ENCODE measurements at regions not wholly inside any gene's neighbourhood (a gene's known extent, or its start where the extent isn't known, plus 50 kb on each side); places are given as distances from the start of the nearest gene placed in this dataset.

GRCh38 chr14:49463146-49463545 is 123.0 kb downstream of the RPS29 start:
- no peak for DNase-seq

GRCh38 chr14:49461529-49462401 is 124.4 kb downstream of the RPS29 start:
- DNase-seq, result peak; percentile 61

- no peak for DNase-seq
Measured at GRCh38 chr14:49460662-49461061, 125.5 kb downstream of the RPS29 start.

GRCh38 chr14:49456589-49456988 is 129.6 kb downstream of the RPS29 start:
- DNase-seq, result no peak

- peak; percentile 4 for DNase-seq
Measured at GRCh38 chr14:49451938-49452337, 134.2 kb downstream of the RPS29 start.

- DNase-seq, result no peak
Measured at GRCh38 chr14:49449749-49450148, 136.4 kb downstream of the RPS29 start.

- no peak for DNase-seq
Measured at GRCh38 chr14:49447540-49448107, 138.6 kb downstream of the RPS29 start.

- DNase-seq, result no peak
Measured at GRCh38 chr14:49446801-49447200, 139.4 kb downstream of the RPS29 start.

- DNase-seq, result no peak
Measured at GRCh38 chr14:49438256-49438770, 147.9 kb downstream of the RPS29 start.

- no peak for DNase-seq
Measured at GRCh38 chr14:49428076-49428475, 158.1 kb downstream of the RPS29 start.

GRCh38 chr14:49427117-49427516 is 159.1 kb downstream of the RPS29 start:
- no peak for DNase-seq

- no peak for DNase-seq
Measured at GRCh38 chr14:49425921-49426320, 160.3 kb downstream of the RPS29 start.

GRCh38 chr14:49424436-49425331 is 161.5 kb downstream of the RPS29 start:
- no peak for DNase-seq

- no peak for DNase-seq
Measured at GRCh38 chr14:49420201-49420600, 166.0 kb downstream of the RPS29 start.

- no peak for DNase-seq
Measured at GRCh38 chr14:49418789-49419188, 167.4 kb downstream of the RPS29 start.

- DNase-seq, result no peak
Measured at GRCh38 chr14:49417790-49418189, 168.4 kb downstream of the RPS29 start.

- no peak for DNase-seq
Measured at GRCh38 chr14:49408187-49408933, 177.8 kb downstream of the RPS29 start.

GRCh38 chr14:49405291-49405690 is 180.9 kb downstream of the RPS29 start:
- DNase-seq, result no peak

- no peak for DNase-seq
Measured at GRCh38 chr14:49401373-49401772, 184.8 kb downstream of the RPS29 start.

- no peak for DNase-seq
Measured at GRCh38 chr14:49396801-49397200, 189.4 kb downstream of the RPS29 start.

- no peak for DNase-seq
Measured at GRCh38 chr14:49381778-49382177, 204.4 kb downstream of the RPS29 start.

- no peak for DNase-seq
Measured at GRCh38 chr14:49367696-49368095, 218.5 kb downstream of the RPS29 start.

- no peak for DNase-seq
Measured at GRCh38 chr14:49366416-49366815, 219.8 kb downstream of the RPS29 start.

Measured in NCI-H1092 treated with DMSO at 0.1 percent for 48 hours (cell line).